ENCODE measurements at regions not wholly inside any gene's neighbourhood (a gene's known extent, or its start where the extent isn't known, plus 50 kb on each side); places are given as distances from the start of the nearest gene placed in this dataset.

DNA sequence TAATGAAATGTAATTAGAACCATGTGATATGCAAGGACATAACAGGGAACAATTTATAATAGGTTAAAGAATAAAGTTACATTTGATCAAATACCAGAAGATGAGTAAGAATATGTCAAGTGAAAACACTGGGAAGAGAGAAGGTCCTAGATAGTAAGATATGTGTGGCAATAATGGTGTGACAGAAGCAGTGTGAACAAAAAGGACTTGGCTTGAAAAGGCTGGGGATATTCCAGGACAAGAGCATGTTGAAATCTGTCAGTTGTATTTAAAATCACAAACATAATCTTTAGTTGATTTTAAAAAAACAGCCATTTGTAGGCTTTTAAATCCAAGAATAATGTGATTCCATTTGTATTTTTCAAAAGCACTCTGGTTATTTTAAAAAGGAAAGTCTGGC is 1399.9 kb upstream of the SLC39A10 start:
- CTCF ChIA-PET: no interaction called here
- intact Hi-C loops (cut with micrococcal nuclease): no loop called here
- Mint-ChIP-seq H3K27ac (no peak overlapping the region), H3K4me1 (no peaks in the 10 kb centered on the region), H3K27me3 (no peaks in the 10 kb centered on the region), H3K9me3 (peaks cover 3% of the 10 kb centered on the region), H3K36me3 (ENCODE audit: low read depth) (no peaks in the 10 kb centered on the region), H3K4me3 (no peak overlapping the region)
- TF ChIP-seq, protein P1, sequence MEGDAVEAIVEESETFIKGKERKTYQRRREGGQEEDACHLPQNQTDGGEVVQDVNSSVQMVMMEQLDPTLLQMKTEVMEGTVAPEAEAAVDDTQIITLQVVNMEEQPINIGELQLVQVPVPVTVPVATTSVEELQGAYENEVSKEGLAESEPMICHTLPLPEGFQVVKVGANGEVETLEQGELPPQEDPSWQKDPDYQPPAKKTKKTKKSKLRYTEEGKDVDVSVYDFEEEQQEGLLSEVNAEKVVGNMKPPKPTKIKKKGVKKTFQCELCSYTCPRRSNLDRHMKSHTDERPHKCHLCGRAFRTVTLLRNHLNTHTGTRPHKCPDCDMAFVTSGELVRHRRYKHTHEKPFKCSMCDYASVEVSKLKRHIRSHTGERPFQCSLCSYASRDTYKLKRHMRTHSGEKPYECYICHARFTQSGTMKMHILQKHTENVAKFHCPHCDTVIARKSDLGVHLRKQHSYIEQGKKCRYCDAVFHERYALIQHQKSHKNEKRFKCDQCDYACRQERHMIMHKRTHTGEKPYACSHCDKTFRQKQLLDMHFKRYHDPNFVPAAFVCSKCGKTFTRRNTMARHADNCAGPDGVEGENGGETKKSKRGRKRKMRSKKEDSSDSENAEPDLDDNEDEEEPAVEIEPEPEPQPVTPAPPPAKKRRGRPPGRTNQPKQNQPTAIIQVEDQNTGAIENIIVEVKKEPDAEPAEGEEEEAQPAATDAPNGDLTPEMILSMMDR (IDR thresholded peaks at IDR 0.05): no peak
- POLR2A ChIA-PET: no interaction called here
- ATAC-seq (ENCODE audit: low read depth) (no peak), DNase-seq (no peak)

- no peaks in the 10 kb centered on the region for H3K27me3 Mint-ChIP-seq
- H3K36me3 Mint-ChIP-seq (ENCODE audit: low read depth): no peaks in the 10 kb centered on the region
- H3K4me1 Mint-ChIP-seq: no peaks in the 10 kb centered on the region
- H3K9me3 Mint-ChIP-seq: peaks cover 3% of the 10 kb centered on the region
- DNase-seq (no peak), ATAC-seq (ENCODE audit: low read depth) (no peak)
- no peak overlapping the region for H3K27ac Mint-ChIP-seq
- CTCF ChIA-PET: no interaction called here
- H3K4me3 Mint-ChIP-seq: no peak overlapping the region
- TF ChIP-seq, protein P1 (IDR thresholded peaks at IDR 0.05): no peak
- intact Hi-C loops (cut with micrococcal nuclease): no loop called here
- POLR2A ChIA-PET: no interaction called here
Measured at GRCh38 chr2:194253528-194254259, 1403.3 kb upstream of the SLC39A10 start.

- ChIA-PET POLR2A (no interaction called here), CTCF (interaction anchor here (0.7 kb wide), 1 partner anchor 9 kb away, joined by 3 read pairs; no protein-coding TSS in a partner anchor)
- Mint-ChIP-seq H3K27ac (no peak overlapping the region), H3K27me3 (no peaks in the 10 kb centered on the region), H3K4me1 (no peaks in the 10 kb centered on the region), H3K9me3 (peaks cover 3% of the 10 kb centered on the region), H3K4me3 (no peak overlapping the region), H3K36me3 (ENCODE audit: low read depth) (no peaks in the 10 kb centered on the region)
- DNase-seq (no peak), ATAC-seq (ENCODE audit: low read depth) (no peak)
- TF ChIP-seq, protein P1 (IDR thresholded peaks at IDR 0.05): no peak
- intact Hi-C loops (cut with micrococcal nuclease): no loop called here
Measured at GRCh38 chr2:194252127-194252526, 1404.9 kb upstream of the SLC39A10 start.

GRCh38 chr2:194232600-194232999 is 1424.4 kb upstream of the SLC39A10 start:
- DNase-seq: no peak
- H3K4me3 Mint-ChIP-seq: no peak overlapping the region
- ChIA-PET CTCF (no interaction called here), POLR2A (no interaction called here)
- intact Hi-C loops (cut with micrococcal nuclease): no loop called here
- TF ChIP-seq, protein P1 (IDR thresholded peaks at IDR 0.05): no peak
- H3K27ac Mint-ChIP-seq: no peak overlapping the region
- no peaks in the 10 kb centered on the region for H3K27me3 Mint-ChIP-seq
- no peak for ATAC-seq (ENCODE audit: low read depth)
- no peaks in the 10 kb centered on the region for H3K36me3 Mint-ChIP-seq (ENCODE audit: low read depth)
- H3K9me3 Mint-ChIP-seq: no peaks in the 10 kb centered on the region
- H3K4me1 Mint-ChIP-seq: no peaks in the 10 kb centered on the region

- no peak for DNase-seq
- CTCF ChIA-PET: no interaction called here
- Mint-ChIP-seq H3K36me3 (ENCODE audit: low read depth) (no peaks in the 10 kb centered on the region), H3K9me3 (no peaks in the 10 kb centered on the region), H3K4me3 (no peak overlapping the region), H3K27me3 (no peaks in the 10 kb centered on the region), H3K27ac (no peak overlapping the region), H3K4me1 (no peaks in the 10 kb centered on the region)
- POLR2A ChIA-PET: no interaction called here
- TF ChIP-seq, protein P1 (IDR thresholded peaks at IDR 0.05): no peak
- no peak for ATAC-seq (ENCODE audit: low read depth)
- intact Hi-C loops (cut with micrococcal nuclease): no loop called here
Measured at GRCh38 chr2:194223218-194223617, 1433.8 kb upstream of the SLC39A10 start.
